ENCODE measurements at regions not wholly inside any gene's neighbourhood (a gene's known extent, or its start where the extent isn't known, plus 50 kb on each side); places are given as distances from the start of the nearest gene placed in this dataset.

DNA sequence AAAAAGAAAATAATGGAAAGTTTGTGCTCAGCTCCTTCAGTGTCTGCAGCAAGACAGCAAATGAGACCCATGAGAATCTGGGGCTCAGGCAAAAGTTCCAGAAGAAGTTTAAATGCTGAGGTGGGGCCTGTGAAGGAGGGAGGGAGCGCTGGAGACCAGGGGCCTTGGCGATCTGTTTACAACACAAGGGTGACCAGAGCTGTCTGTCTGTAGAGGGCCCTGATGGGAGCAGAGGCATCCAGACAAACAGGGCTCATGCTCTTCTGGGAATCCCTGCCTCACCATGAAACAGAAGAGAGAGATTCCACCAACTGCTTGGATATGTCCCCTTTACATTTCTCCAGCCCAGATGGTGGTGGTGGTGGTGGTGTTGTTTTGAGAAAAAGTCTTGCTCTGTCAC, 60.1 kb upstream of the GPCPD1 start (continued):
- TF ChIP-seq, protein P1, sequence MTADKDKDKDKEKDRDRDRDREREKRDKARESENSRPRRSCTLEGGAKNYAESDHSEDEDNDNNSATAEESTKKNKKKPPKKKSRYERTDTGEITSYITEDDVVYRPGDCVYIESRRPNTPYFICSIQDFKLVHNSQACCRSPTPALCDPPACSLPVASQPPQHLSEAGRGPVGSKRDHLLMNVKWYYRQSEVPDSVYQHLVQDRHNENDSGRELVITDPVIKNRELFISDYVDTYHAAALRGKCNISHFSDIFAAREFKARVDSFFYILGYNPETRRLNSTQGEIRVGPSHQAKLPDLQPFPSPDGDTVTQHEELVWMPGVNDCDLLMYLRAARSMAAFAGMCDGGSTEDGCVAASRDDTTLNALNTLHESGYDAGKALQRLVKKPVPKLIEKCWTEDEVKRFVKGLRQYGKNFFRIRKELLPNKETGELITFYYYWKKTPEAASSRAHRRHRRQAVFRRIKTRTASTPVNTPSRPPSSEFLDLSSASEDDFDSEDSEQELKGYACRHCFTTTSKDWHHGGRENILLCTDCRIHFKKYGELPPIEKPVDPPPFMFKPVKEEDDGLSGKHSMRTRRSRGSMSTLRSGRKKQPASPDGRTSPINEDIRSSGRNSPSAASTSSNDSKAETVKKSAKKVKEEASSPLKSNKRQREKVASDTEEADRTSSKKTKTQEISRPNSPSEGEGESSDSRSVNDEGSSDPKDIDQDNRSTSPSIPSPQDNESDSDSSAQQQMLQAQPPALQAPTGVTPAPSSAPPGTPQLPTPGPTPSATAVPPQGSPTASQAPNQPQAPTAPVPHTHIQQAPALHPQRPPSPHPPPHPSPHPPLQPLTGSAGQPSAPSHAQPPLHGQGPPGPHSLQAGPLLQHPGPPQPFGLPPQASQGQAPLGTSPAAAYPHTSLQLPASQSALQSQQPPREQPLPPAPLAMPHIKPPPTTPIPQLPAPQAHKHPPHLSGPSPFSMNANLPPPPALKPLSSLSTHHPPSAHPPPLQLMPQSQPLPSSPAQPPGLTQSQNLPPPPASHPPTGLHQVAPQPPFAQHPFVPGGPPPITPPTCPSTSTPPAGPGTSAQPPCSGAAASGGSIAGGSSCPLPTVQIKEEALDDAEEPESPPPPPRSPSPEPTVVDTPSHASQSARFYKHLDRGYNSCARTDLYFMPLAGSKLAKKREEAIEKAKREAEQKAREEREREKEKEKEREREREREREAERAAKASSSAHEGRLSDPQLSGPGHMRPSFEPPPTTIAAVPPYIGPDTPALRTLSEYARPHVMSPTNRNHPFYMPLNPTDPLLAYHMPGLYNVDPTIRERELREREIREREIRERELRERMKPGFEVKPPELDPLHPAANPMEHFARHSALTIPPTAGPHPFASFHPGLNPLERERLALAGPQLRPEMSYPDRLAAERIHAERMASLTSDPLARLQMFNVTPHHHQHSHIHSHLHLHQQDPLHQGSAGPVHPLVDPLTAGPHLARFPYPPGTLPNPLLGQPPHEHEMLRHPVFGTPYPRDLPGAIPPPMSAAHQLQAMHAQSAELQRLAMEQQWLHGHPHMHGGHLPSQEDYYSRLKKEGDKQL (CRISPR knock-in tag; IDR thresholded peaks at IDR 0.05; ENCODE audit: borderline replicate concordance): no peak
- TF ChIP-seq SIN3A (IDR thresholded peaks at IDR 0.05; ENCODE audit: borderline replicate concordance in 2 of 2, control insufficient read depth in 1 of 2, low read depth in 2 of 2, low read length in 2 of 2) (no peak), NRF1 (conservative IDR thresholded peaks at IDR 0.05 in 1 of 2, IDR thresholded peaks at IDR 0.05 in 1 of 2) (no peak), PCBP1 (IDR thresholded peaks at IDR 0.05; ENCODE audit: low read depth, low read length, poor library complexity, severe bottlenecking) (no peak), ZNF143 (CRISPR knock-in tag; IDR thresholded peaks at IDR 0.05) (no peak), ZNF217 (CRISPR knock-in tag; IDR thresholded peaks at IDR 0.05) (no peak), KLF13 (tag; IDR thresholded peaks at IDR 0.05; ENCODE audit: borderline replicate concordance, low read depth) (no peak)

All from K562 (cell line).